Neuron (in vitro differentiated cells): ENCODE measurements at regions not wholly inside any gene's neighbourhood (a gene's known extent, or its start where the extent isn't known, plus 50 kb on each side); places are given as distances from the start of the nearest gene placed in this dataset.

Experiments
- H2AFZ ChIP-seq: one replicate; pipeline ENCODE4 v1.6.1; 2013; ENCODE audit warnings: low read depth, mild to moderate bottlenecking, inconsistent platforms, low read length, moderate library complexity
- H3K27me3 ChIP-seq: one replicate; pipeline ENCODE4 v1.6.1; 2013; ENCODE audit warnings: low read length; ENCODE audit not compliant: insufficient read depth
- H3K36me3 ChIP-seq: one replicate; pipeline ENCODE4 v1.6.1; 2013; ENCODE audit warnings: low read length; ENCODE audit not compliant: insufficient read depth
- H3K4me1 ChIP-seq: one replicate; pipeline ENCODE4 v1.6.1; 2013; ENCODE audit warnings: low read length; ENCODE audit not compliant: insufficient read depth
- H3K4me3 ChIP-seq: 2 replicates; pipeline ENCODE4 v1.5.1; 2013; ENCODE audit warnings: mild to moderate bottlenecking, low read length, moderate library complexity
- H3K9me3 ChIP-seq: one replicate; pipeline ENCODE4 v1.6.1; 2013; ENCODE audit warnings: low read length

DNA sequence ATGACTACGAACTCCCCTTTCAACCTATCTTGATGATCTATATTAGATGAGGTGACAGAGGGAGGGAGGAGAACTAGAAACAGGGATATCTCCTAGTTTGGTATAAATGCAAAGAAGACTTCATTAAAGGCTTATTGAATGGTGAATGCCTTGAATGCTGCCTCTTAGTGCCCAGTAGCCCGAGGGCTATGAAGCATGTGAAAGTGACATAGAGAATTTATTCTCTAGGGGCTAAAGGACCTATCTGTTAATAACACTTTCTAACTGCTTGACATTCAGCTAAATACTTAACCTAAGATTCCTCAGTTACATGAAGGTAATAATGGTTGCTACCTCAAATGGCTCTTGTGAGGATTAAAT is 764.1 kb downstream of the LTN1 start:
- Histone ChIP-seq H3K9me3 (no peaks in the 10 kb centered on the region), H3K4me3 (no peak overlapping the region), H2AFZ (no peak overlapping the region), H3K36me3 (no peaks in the 10 kb centered on the region), H3K4me1 (no peaks in the 10 kb centered on the region), H3K27me3 (no peaks in the 10 kb centered on the region)

DNA sequence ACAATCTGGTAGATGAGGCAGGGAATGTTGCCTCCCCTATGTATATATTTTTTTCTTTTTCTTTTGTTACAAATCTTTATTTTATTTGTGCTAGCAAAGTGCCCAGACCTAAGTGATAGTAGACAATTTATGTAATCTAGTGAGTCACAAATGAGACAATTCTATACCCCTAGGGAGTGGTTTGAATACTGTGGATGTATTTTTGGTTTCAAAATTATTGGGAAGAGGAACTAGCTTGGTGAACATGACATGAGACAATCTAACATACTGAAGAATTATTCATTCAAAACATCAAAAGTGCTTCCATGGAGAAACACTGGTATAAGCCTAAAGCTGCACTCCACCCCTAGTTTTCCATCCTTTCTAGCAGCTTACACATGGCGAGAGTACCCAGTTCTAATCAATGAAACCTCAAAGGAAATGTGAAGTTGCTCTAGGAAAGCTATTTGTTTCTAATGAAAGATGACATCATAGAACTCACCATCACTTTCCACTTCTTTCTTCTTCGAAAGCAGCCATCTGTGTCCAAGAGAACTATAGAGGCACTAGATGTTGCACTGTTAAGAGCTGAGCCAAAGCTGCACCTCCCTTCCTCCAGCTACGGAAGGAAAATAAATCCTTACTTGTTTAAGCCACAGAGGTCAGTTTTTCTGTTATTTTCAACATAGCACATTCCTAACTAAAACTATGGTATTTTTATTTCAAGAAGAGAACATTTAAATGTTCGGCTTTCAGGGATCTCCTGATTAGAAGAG is 764.6 kb downstream of the LTN1 start:
- Histone ChIP-seq H3K4me3 (no peak overlapping the region), H3K9me3 (no peaks in the 10 kb centered on the region), H3K36me3 (no peaks in the 10 kb centered on the region), H3K27me3 (no peaks in the 10 kb centered on the region), H3K4me1 (no peaks in the 10 kb centered on the region), H2AFZ (no peak overlapping the region)

DNA sequence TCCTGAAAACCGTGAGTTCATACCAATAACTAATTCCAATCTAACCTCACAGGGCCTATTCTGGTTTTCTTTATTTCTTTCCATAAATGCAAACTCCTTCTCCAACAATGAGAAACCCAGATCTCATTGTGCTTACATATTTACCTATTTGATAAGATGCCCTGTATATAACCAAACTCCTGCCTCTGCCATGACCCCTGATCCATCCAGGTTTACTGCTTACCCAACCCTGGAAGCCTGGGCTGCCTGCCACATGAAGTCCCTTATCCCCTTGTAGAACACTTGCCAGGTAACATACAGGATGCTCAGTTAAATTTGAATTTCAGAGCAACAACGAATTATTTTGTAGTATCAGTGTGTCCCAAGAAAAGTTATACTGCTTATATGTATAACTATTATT is 766.1 kb downstream of the LTN1 start:
- Histone ChIP-seq H3K27me3 (no peaks in the 10 kb centered on the region), H3K4me3 (no peak overlapping the region), H2AFZ (no peak overlapping the region), H3K4me1 (no peaks in the 10 kb centered on the region), H3K9me3 (no peaks in the 10 kb centered on the region), H3K36me3 (no peaks in the 10 kb centered on the region)

DNA sequence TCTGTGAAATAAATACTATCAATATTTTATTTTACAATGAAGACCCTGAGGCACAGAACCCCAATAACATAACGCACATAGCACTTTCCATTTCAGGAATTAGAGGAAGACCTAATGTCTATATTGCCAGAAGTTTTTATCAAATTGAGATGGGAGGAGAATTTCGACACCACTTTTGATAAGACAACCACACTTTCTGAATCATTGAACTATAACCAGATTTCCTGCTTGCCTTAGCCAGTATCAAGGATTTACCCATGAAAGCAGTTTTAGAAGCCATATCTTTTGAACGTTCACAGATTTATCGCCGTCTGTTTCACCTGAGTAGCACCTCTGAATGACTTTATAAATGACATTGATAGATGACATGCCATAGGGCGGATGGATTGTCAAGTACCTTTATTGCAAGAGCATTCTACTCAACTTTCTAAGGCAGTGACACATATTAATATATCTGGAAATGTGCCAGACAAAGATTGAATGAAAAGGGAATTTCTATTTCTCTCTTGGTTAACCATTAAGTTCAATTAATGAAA is 768.4 kb downstream of the LTN1 start:
- Histone ChIP-seq H3K27me3 (no peaks in the 10 kb centered on the region), H3K4me1 (no peaks in the 10 kb centered on the region), H3K4me3 (no peak overlapping the region), H2AFZ (no peak overlapping the region), H3K36me3 (no peaks in the 10 kb centered on the region), H3K9me3 (no peaks in the 10 kb centered on the region)

DNA sequence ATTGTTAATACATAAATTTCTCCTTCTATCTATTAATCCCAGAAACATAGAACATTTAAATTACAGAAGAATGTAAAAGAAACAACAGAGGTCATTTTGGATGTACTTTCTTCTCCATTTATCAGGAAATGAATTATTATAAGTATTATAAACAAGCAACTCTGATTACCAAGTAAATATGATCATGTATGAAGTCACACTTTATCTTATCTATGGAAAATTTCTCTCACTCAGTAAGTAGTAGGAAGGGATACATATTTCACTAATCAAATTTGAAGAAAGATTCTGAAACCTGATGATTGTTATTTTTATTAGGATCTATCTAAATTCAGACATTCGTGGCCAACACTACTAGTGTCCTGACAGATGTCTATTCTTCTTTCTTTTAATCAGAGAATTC is 770.7 kb downstream of the LTN1 start:
- Histone ChIP-seq H3K4me1 (no peaks in the 10 kb centered on the region), H2AFZ (no peak overlapping the region), H3K9me3 (no peaks in the 10 kb centered on the region), H3K4me3 (no peak overlapping the region), H3K27me3 (no peaks in the 10 kb centered on the region), H3K36me3 (no peaks in the 10 kb centered on the region)

GRCh38 chr21:28220680-28221079 is 772.0 kb downstream of the LTN1 start:
- no peak overlapping the region for H2AFZ ChIP-seq
- no peak overlapping the region for H3K4me3 ChIP-seq
- no peaks in the 10 kb centered on the region for H3K27me3 ChIP-seq
- H3K4me1 ChIP-seq = no peaks in the 10 kb centered on the region
- no peaks in the 10 kb centered on the region for H3K36me3 ChIP-seq
- no peaks in the 10 kb centered on the region for H3K9me3 ChIP-seq

DNA sequence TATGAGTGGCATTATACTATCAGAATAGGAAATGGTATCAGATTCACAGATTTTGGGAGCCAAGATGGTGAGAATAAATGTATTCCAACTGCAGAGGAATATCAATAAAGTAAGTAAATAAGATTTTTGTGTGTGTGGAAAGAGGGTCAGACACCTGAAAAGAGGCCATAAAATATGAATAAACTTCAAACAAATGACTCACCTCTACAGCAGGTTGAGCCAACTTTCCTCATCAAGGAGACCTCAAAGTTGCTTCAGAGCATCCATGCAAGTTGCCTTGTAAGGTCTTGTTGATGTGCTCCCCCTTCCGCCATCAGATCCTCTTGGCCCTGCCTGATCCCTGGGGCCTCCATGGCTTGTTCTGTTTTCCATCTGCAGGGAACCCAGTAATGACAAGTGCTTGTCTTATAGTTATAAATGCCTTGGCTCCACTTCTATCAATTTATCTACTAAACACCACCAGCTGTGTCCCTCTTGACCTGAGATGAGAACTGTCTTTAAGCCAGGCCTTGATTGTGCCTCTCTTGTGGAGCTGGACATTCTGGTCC is 775.6 kb downstream of the LTN1 start:
- no peak overlapping the region for H2AFZ ChIP-seq
- H3K36me3 ChIP-seq = no peaks in the 10 kb centered on the region
- H3K4me3 ChIP-seq = no peak overlapping the region
- H3K4me1 ChIP-seq = no peaks in the 10 kb centered on the region
- H3K27me3 ChIP-seq = no peaks in the 10 kb centered on the region
- no peaks in the 10 kb centered on the region for H3K9me3 ChIP-seq

- H3K4me3 ChIP-seq = no peak overlapping the region
These were observed 777.3 kb downstream of the LTN1 start for GRCh38 chr21:28215214-28215954.

GRCh38 chr21:28214786-28215185 is 777.9 kb downstream of the LTN1 start:
- Histone ChIP-seq H3K4me3 (no peak overlapping the region), H3K36me3 (no peaks in the 10 kb centered on the region), H3K4me1 (no peaks in the 10 kb centered on the region), H3K27me3 (no peaks in the 10 kb centered on the region), H3K9me3 (no peaks in the 10 kb centered on the region), H2AFZ (no peak overlapping the region)

More at GRCh38 chr21:28215214-28215954, 777.3 kb downstream of the LTN1 start:
- Histone ChIP-seq H3K4me1 (no peaks in the 10 kb centered on the region), H3K9me3 (no peaks in the 10 kb centered on the region), H3K27me3 (no peaks in the 10 kb centered on the region), H2AFZ (no peak overlapping the region), H3K36me3 (no peaks in the 10 kb centered on the region)

GRCh38 chr21:28213261-28213660 is 779.4 kb downstream of the LTN1 start:
- Histone ChIP-seq H3K9me3 (no peaks in the 10 kb centered on the region), H3K4me3 (no peak overlapping the region), H2AFZ (no peak overlapping the region), H3K36me3 (no peaks in the 10 kb centered on the region), H3K4me1 (no peaks in the 10 kb centered on the region), H3K27me3 (no peaks in the 10 kb centered on the region)

- no peaks in the 10 kb centered on the region for H3K27me3 ChIP-seq
- H3K4me3 ChIP-seq = no peak overlapping the region
- no peaks in the 10 kb centered on the region for H3K4me1 ChIP-seq
- H2AFZ ChIP-seq = no peak overlapping the region
- H3K36me3 ChIP-seq = no peaks in the 10 kb centered on the region
- H3K9me3 ChIP-seq = no peaks in the 10 kb centered on the region
These were observed 780.6 kb downstream of the LTN1 start for GRCh38 chr21:28212061-28212460.

- H3K4me1 ChIP-seq = no peaks in the 10 kb centered on the region
- no peak overlapping the region for H2AFZ ChIP-seq
- no peaks in the 10 kb centered on the region for H3K27me3 ChIP-seq
- H3K36me3 ChIP-seq = no peaks in the 10 kb centered on the region
- H3K9me3 ChIP-seq = no peaks in the 10 kb centered on the region
- H3K4me3 ChIP-seq = no peak overlapping the region
These were observed 785.1 kb downstream of the LTN1 start for GRCh38 chr21:28207436-28208173.

- no peak overlapping the region for H3K4me3 ChIP-seq
- H3K36me3 ChIP-seq = no peaks in the 10 kb centered on the region
- H3K9me3 ChIP-seq = no peaks in the 10 kb centered on the region
- no peaks in the 10 kb centered on the region for H3K4me1 ChIP-seq
- no peaks in the 10 kb centered on the region for H3K27me3 ChIP-seq
- H2AFZ ChIP-seq = no peak overlapping the region
These were observed 792.0 kb downstream of the LTN1 start for GRCh38 chr21:28200726-28201125.
